HG02759 (cell line): ENCODE measurements at regions not wholly inside any gene's neighbourhood (a gene's known extent, or its start where the extent isn't known, plus 50 kb on each side); places are given as distances from the start of the nearest gene placed in this dataset.

Experiments
- ATAC-seq: cut with Tn5 transposase; IDR thresholded peaks from one replicate; pipeline ENCODE4 v1.9.1; 2021; ENCODE audit warnings: mild to moderate bottlenecking, moderate library complexity; ENCODE audit not compliant: unreplicated experiment

GRCh38 chr16:65545413-65545956, 423.6 kb upstream of the CDH11 start:
- ATAC-seq: no peak

GRCh38 chr16:65543781-65544740, 422.2 kb upstream of the CDH11 start:
- ATAC-seq: no peak

DNA sequence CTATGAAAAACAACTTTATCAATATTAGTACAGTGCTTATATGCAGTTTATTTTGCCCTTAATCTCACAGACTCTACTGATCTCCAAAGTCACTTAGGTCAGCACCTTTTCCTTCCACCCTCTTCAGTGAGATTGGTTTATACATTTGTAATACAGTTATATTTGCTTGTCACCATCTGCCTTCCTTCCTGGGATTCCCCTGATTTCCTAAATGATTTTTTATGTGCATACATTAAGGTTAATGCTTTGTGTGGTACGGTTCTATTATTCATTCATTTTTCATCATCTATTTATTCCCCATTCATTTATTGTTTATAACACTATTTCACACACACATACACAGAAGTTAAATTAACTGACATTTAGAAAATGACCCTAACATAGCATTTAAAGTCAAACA, 419.8 kb upstream of the CDH11 start:
- no peak for ATAC-seq

DNA sequence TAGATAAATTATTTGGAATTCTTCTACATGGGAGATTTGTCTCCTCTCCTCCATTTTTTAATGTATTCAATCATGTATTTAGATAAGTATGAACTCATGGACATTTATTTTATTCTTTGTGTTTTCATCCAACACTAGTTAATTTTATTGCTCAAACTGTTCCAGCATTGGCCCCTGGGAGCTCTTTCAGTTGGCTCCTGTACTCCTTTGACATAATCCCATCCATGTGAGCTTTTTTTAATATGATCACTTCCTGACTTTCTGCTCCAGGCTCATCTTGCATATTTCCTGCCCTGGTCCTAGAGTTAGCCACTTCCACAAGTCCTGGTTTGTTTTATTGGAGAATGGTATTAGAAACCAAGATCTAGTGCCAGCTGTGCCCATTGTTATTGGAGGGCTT, 419.0 kb upstream of the CDH11 start:
- ATAC-seq: no peak

- ATAC-seq: no peak
Observed at GRCh38 chr16:65538976-65539375, 417.1 kb upstream of the CDH11 start.

DNA sequence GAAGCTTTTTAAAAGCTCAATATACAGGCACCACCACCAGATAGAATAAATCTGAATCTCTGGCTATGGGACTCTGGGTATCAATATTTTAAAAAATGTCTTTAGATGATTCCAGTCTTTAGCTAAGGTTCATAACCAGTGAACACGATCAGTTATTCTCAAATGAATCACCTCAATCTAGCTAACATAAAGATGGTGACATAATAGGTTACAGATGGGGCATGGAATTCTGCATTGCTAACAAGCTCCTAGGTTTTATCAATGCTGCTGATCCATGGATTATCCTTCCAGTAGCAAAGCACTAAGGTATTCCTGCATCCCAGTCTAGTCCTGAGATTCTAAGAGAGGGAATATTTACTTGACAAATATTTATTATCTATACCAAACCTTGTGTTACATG, 415.5 kb upstream of the CDH11 start:
- no peak for ATAC-seq

DNA sequence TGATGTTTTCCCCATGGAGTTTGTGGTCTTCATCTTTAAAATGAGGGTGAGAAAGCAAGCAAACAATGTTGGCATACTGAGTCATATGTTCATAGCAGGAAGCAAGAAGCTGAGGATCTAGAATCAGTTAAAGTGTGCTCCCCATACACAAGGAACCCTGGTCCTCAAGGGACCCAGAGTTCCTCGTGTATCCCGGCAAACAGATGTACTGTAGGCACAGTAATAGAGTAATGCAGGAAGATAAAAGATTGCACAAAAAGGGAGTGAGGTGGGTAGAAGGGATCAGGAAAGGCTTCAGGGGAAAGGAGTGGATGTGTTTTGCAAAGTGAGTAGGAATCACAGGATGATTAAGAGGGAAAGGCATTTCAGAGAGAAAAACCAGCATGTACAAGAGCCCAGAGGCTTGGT, 412.3 kb upstream of the CDH11 start:
- no peak for ATAC-seq

DNA sequence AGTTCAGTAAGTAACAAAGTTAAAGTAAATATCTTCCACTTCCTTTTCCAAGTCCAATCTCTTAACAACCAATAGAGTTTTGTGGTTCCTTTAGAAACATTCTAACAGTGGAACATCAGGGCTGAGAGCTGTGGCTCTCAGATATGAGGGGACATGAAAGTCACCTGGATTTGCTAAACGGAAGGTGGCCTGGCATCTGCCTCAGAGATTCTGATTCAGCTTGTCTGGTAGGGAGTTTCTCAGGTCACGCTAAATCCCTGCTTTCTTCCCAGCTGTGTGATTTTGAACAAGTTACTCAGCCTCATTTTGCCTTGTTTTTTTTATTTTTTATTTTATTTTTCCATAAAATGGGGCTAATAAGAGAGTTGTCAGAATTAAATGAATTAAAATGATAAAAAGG, 411.0 kb upstream of the CDH11 start:
- no peak for ATAC-seq

- ATAC-seq: no peak
Observed at GRCh38 chr16:65532258-65532657, 410.4 kb upstream of the CDH11 start.

GRCh38 chr16:65531475-65531874, 409.6 kb upstream of the CDH11 start:
- no peak for ATAC-seq

DNA sequence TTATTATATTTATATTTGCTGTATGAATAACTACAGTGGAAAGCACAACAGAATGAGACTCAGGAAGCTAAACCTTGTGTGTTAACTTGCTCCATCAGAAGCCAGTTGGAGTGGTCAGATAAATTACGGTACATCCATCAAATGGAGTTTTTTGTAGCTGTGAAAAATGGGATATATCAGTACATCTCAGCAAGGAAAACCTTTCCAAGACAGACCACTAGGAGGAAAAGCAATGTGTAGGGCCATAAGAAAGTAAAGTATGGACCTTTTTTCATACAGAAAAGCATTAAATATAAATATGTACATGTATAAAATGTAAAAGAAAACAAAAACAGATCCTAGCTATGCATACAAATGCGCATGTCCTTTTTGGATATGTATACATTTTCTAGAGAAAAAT, 403.8 kb upstream of the CDH11 start:
- ATAC-seq: no peak

DNA sequence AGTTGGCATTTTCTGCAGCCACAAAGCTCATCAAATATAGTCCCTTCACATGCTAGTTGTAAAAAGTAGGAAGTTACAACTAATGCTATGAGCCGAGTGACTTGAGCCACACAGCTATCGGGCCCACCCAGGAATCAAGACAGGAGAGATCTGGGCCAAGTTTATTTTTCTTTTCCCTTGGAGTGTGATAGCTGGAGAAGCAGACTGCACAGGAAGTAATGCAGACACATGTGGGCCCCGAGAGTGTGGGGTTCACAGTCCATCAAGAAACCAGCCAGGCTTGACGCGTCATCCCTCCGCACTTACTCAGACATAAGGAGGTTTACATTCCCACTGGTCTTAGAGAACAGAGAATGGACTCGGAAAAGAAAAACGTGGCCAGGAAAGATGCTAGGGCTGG, 403.1 kb upstream of the CDH11 start:
- ATAC-seq: no peak

DNA sequence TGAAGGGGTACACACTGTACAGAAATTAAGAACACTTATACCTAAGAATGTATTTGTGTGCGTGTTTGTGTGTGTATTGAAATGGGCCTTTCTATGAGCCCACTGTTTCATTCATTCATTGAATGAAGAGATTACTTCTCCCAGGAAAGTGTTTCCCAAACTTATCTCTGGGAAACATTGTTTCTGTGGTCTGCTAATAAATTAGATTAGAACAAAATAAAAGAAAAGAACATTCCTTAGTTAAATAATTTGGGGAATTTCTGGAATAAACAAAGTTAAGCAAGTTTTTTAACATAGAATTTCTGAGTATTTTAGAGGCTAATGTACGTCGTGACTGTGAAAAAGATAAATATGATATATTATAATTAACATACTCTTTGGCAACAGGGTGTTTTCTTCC, 402.4 kb upstream of the CDH11 start:
- ATAC-seq: no peak

GRCh38 chr16:65523283-65523944, 401.6 kb upstream of the CDH11 start:
- ATAC-seq: no peak

DNA sequence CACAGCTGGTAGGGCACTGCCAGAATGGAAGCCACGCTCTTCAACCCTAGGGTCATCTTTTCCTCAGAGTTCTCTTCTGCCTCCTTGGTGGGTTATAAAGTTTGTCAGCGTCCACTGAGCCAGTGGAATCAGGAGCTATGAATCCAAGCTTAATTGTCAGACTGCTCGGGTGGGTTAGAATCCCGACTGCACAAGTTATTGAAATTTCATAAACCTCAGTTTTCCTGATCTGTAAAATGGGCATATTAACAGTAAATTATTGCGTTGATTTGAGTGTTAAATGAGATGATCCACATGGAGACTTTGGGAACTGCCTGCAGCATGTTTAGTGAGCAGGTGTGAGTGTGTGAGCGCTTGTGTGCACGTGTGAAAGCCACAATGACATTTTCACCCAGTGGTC, 400.5 kb upstream of the CDH11 start:
- no peak for ATAC-seq

DNA sequence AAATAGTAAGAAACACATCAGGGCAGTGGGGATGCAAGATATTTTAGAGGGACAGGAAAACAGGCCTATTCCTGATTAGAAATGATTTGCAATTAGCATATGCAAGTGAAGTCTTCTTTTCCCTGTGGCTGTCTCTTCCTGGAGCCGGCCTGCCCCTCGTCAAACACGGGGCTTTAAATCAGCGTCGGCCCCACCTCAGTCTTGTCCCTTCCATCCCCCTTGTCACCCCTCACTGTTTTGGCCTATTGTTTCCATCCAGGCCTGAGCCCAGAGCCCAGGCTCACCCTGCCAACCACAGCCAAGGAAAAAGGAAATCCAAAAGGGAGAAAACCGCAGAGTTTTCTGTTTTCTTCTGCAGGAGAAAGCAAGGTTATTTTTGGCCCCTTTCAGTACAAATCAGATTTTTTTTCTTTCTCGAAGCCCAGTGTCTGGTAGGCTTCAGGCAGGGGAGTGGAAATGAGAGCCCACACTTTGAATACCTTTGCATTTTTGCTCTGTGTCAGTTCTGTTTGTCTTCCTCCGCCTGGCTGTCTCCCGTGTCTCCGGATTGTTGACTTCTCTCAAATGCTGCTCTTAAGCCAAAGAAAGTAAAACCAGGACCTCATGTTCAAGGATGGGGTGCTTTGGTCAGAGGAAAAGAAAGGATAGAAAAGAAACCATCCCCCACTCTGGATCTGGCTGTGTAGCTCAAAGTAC, 399.9 kb upstream of the CDH11 start:
- ATAC-seq: no peak

DNA sequence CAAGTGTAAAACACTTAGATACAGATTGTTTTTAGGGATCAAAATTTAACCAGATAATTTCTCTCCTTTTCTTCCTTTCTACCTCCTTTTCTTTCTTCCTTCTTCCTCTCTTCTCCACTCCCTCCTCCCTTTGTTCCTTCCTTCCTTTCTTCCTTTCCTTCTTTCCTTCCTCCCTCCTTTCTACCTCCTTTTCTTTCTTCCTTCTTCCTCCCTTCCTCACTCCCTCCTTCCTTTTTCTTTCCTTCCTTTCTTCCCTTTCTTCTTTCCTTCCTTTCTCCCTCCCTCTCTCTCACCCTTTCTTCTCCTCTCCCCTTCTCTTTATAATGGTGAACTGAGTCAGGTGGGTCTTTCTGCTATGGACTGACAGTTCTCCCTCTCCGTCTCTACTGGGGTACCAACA, 397.5 kb upstream of the CDH11 start:
- ATAC-seq: no peak

- no peak for ATAC-seq
Observed at GRCh38 chr16:65515193-65515592, 393.3 kb upstream of the CDH11 start.

DNA sequence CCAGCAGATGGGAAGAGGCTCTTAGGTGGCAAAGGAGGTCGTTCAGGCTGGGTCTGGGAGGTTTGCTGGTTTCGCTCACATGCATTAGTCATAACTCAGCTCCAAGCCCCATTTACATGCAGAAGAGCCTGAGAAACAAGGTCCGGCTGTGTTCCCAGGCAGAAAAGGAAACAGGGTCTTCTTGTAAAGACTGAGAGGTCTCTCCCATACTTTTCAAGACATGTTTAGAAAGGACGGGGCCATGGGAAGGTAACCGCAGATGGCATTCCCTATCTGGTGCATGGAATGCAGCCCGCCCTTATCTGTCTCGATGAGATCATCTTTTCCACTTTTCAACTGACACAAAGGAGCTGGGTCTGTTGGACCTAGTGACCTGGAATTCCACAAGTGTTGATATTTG, 389.0 kb upstream of the CDH11 start:
- no peak for ATAC-seq

DNA sequence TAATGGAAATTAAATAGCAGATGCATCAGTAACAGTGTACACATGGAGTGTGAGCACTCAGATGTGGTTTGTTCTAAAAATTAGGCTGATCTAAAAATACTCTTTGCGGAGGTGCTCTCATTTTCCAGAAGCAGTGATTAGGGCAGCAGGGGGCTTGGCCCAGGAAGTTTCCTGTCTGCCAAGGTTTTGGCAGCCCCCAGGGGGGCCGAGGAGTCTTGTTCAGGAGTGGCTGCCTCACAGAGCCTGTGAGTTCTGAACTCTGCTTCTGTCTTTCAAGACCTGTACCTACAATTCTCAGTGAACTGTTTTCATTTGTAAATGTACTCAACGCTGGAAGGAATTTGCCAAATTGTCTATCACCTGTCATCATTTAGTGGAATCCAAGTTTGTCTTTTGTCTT, 388.4 kb upstream of the CDH11 start:
- no peak for ATAC-seq

GRCh38 chr16:65509172-65509571, 387.3 kb upstream of the CDH11 start:
- ATAC-seq: no peak
